DND-41 (cell line): ENCODE measurements at regions not wholly inside any gene's neighbourhood (a gene's known extent, or its start where the extent isn't known, plus 50 kb on each side); places are given as distances from the start of the nearest gene placed in this dataset.

ENCODE experiments used
- CTCF ChIP-seq: IDR thresholded peaks from 2 replicates; pipeline ENCODE4 v1.5.1; 2012; ENCODE audit warnings: borderline replicate concordance, low read length, moderate library complexity, mild to moderate bottlenecking; ENCODE audit not compliant: poor library complexity, severe bottlenecking; ENCODE audit errors: extremely low read depth
- EZH2 ChIP-seq: IDR thresholded peaks from 3 replicates; pipeline ENCODE4 v1.6.1; 2012; ENCODE audit warnings: borderline replicate concordance, low read depth, mild to moderate bottlenecking, moderate library complexity, low read length, inconsistent platforms; ENCODE audit not compliant: severe bottlenecking

GRCh38 chr6:156562019-156562418 lies 215.2 kb upstream of the ARID1B start:
- TF ChIP-seq CTCF (no peak), EZH2 (no peak)
